Glutamatergic neuron (in vitro differentiated cells): ENCODE measurements at regions not wholly inside any gene's neighbourhood (a gene's known extent, or its start where the extent isn't known, plus 50 kb on each side); places are given as distances from the start of the nearest gene placed in this dataset.

Experiments used
- DNase-seq: peaks from one replicate; pipeline ENCODE4 v3.0.0; 2022
- H3K27ac Mint-ChIP-seq: one replicate; pipeline ENCODE4 v1.8.0; 2020; ENCODE audit warnings: mild to moderate bottlenecking, mixed read lengths, inconsistent platforms; ENCODE audit not compliant: unreplicated experiment
- H3K27me3 Mint-ChIP-seq: one replicate; pipeline ENCODE4 v1.8.0; 2020; ENCODE audit warnings: mild to moderate bottlenecking, moderate library complexity, mixed read lengths, inconsistent platforms; ENCODE audit not compliant: unreplicated experiment
- H3K36me3 Mint-ChIP-seq: one replicate; pipeline ENCODE4 v1.8.0; 2020; ENCODE audit warnings: mild to moderate bottlenecking, mixed read lengths, inconsistent platforms; ENCODE audit not compliant: unreplicated experiment
- H3K4me1 Mint-ChIP-seq: one replicate; pipeline ENCODE4 v1.8.0; 2020; ENCODE audit warnings: mild to moderate bottlenecking, low read depth, mixed read lengths, inconsistent platforms; ENCODE audit not compliant: unreplicated experiment
- H3K4me3 Mint-ChIP-seq: one replicate; pipeline ENCODE4 v1.8.0; 2020; ENCODE audit warnings: mild to moderate bottlenecking, mixed read lengths, inconsistent platforms; ENCODE audit not compliant: unreplicated experiment
- H3K9me3 Mint-ChIP-seq: one replicate; pipeline ENCODE4 v1.8.0; 2020; ENCODE audit warnings: mild to moderate bottlenecking, moderate library complexity, mixed read lengths, inconsistent platforms; ENCODE audit not compliant: unreplicated experiment
- CTCF ChIP-seq: fragments of 200-600 bp; sonication (generic); IDR thresholded peaks from one replicate; pipeline ENCODE4 v1.5.0; 2021; ENCODE audit not compliant: partially characterized antibody, unreplicated experiment

GRCh38 chr16:82340531-82340930 lies 170.5 kb upstream of the MPHOSPH6 start:
- TF ChIP-seq CTCF: no peak
- Mint-ChIP-seq H3K9me3 (no peaks in the 10 kb centered on the region), H3K4me3 (no peak overlapping the region), H3K27me3 (peaks cover 2% of the 10 kb centered on the region), H3K27ac (no peak overlapping the region), H3K36me3 (no peaks in the 10 kb centered on the region), H3K4me1 (no peaks in the 10 kb centered on the region)
- DNase-seq: no peak

- Mint-ChIP-seq H3K27ac (no peak overlapping the region), H3K27me3 (peaks cover 2% of the 10 kb centered on the region), H3K4me1 (no peaks in the 10 kb centered on the region), H3K36me3 (no peaks in the 10 kb centered on the region), H3K9me3 (peaks cover 2% of the 10 kb centered on the region), H3K4me3 (no peak overlapping the region)
- no peak for DNase-seq
- no peak for TF ChIP-seq CTCF
Observed at GRCh38 chr16:82337355-82337754, 167.3 kb upstream of the MPHOSPH6 start.

GRCh38 chr16:82331974-82332750 lies 162.1 kb upstream of the MPHOSPH6 start:
- no peak overlapping the region for H3K4me3 Mint-ChIP-seq

GRCh38 chr16:82331397-82331796 lies 161.4 kb upstream of the MPHOSPH6 start:
- no peak for DNase-seq
- no peak for TF ChIP-seq CTCF
- H3K9me3 Mint-ChIP-seq: peaks cover 2% of the 10 kb centered on the region

More at GRCh38 chr16:82331974-82332750, 162.1 kb upstream of the MPHOSPH6 start:
- Mint-ChIP-seq H3K27ac (no peak overlapping the region), H3K9me3 (peaks cover 2% of the 10 kb centered on the region), H3K4me1 (no peaks in the 10 kb centered on the region), H3K27me3 (no peaks in the 10 kb centered on the region), H3K36me3 (no peaks in the 10 kb centered on the region)
- DNase-seq: no peak
- TF ChIP-seq CTCF: no peak

GRCh38 chr16:82329504-82330192 lies 159.6 kb upstream of the MPHOSPH6 start:
- no peak overlapping the region for H3K27ac Mint-ChIP-seq
- no peaks in the 10 kb centered on the region for H3K36me3 Mint-ChIP-seq
- no peaks in the 10 kb centered on the region for H3K9me3 Mint-ChIP-seq
- no peak for DNase-seq
- H3K4me3 Mint-ChIP-seq: no peak overlapping the region
- H3K4me1 Mint-ChIP-seq: no peaks in the 10 kb centered on the region
- no peak for TF ChIP-seq CTCF
- no peaks in the 10 kb centered on the region for H3K27me3 Mint-ChIP-seq

More at GRCh38 chr16:82331397-82331796, 161.4 kb upstream of the MPHOSPH6 start:
- no peaks in the 10 kb centered on the region for H3K36me3 Mint-ChIP-seq
- no peaks in the 10 kb centered on the region for H3K27me3 Mint-ChIP-seq
- no peak overlapping the region for H3K4me3 Mint-ChIP-seq
- no peak overlapping the region for H3K27ac Mint-ChIP-seq
- H3K4me1 Mint-ChIP-seq: no peaks in the 10 kb centered on the region
